ENCODE measurements at regions not wholly inside any gene's neighbourhood (a gene's known extent, or its start where the extent isn't known, plus 50 kb on each side); places are given as distances from the start of the nearest gene placed in this dataset.
"Not testable (repeated sequence)": the region's sequence is repeated elsewhere in the genome, so short reads cannot be mapped to it uniquely, and the experiment has no call there.

DNA sequence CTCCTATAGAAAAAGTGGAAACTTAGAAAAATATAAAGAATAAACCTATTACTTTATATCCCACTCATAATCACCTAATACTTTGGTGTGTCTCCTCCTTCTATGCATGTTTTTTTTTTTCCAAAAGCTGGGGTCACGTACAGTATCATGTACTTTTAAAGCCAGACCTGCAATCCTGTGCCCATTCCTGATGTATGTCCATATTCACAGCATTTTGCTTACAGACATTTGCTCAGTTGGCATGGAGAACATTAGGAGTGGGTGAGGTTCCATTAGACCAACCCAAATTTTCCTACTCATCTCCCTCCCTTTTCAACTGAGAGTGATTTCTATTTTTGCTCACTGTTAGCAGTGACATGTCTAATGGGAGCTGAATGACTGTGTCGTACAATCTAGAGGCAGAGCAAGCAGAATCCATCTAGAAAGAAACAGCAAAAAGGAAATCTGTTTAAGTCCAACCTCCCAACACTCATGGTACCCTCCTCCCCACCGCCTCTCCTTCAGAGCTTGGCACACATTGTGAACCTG, 195.6 kb upstream of the KLF3 start:
- Histone ChIP-seq H3K4me3 (ENCODE audit: low read depth, low read length) (no peak overlapping the region), H3K9ac (ENCODE audit: low read length) (no peak overlapping the region), H3K9me3 (ENCODE audit: control insufficient read depth, insufficient read depth, low read depth, low read length) (peaks cover 12% of the 10 kb centered on the region), H3K36me3 (ENCODE audit: control insufficient read depth, insufficient read depth, low read length) (no peaks in the 10 kb centered on the region), H3K27ac (ENCODE audit: low read depth, low read length) (no peak overlapping the region), H3K27me3 (ENCODE audit: control insufficient read depth, insufficient read depth, low read length) (no peaks in the 10 kb centered on the region), H3K4me1 (ENCODE audit: control insufficient read depth, insufficient read depth, low read length) (no peaks in the 10 kb centered on the region)

DNA sequence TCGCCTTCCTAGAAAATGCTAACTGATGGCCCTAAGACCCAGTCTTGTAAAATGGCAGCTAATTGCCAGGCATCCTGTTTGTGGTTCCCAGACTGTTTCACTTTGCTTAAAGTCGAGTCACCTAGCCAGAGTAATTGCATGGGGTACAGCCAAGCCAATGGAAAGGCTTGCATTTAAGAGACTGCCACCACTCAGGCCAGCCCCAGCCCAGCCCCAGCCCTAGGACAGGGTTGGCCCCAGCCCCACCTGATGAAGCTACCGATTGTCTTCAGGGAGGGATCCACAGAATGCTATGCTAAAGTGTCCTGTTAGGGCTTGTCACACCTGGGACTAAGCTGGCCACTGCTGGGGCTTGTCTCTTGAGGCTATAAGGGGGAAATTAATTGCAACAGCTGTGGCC, 194.6 kb upstream of the KLF3 start:
- H3K36me3 ChIP-seq (ENCODE audit: control insufficient read depth, insufficient read depth, low read length), result no peaks in the 10 kb centered on the region
- no peaks in the 10 kb centered on the region for H3K27me3 ChIP-seq (ENCODE audit: control insufficient read depth, insufficient read depth, low read length)
- no peak overlapping the region for H3K27ac ChIP-seq (ENCODE audit: low read depth, low read length)
- H3K9ac ChIP-seq (ENCODE audit: low read length), result no peak overlapping the region
- no peak overlapping the region for H3K4me3 ChIP-seq (ENCODE audit: low read depth, low read length)
- H3K9me3 ChIP-seq (ENCODE audit: control insufficient read depth, insufficient read depth, low read depth, low read length), result peaks cover 12% of the 10 kb centered on the region
- H3K4me1 ChIP-seq (ENCODE audit: control insufficient read depth, insufficient read depth, low read length), result no peaks in the 10 kb centered on the region

DNA sequence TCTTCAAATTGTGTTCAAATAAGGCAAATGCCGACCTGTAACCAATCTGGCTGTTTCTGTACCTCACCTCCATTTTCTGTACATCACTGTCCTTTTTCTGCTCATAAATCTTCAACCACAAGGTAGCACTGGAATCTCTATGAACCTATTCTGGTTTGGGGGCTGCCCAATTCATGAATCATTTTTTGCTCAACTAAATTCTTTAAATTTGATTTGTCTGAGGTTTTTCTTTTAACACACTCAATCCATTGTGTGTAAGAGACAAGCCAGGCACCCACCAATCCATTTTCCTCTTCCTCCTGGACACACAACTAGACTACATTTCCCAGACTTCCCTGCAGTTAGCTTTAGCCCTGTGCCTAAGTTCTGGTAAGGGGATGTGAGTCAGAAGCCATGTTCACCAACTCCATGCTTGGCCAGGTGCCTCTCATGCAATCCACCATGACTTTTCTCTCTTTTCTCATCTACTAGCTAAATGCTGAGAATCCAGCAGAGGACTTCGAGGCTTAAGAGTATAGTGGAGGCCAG, 193.2 kb upstream of the KLF3 start:
- H3K9me3 ChIP-seq (ENCODE audit: control insufficient read depth, insufficient read depth, low read depth, low read length), result peaks cover 15% of the 10 kb centered on the region

DNA sequence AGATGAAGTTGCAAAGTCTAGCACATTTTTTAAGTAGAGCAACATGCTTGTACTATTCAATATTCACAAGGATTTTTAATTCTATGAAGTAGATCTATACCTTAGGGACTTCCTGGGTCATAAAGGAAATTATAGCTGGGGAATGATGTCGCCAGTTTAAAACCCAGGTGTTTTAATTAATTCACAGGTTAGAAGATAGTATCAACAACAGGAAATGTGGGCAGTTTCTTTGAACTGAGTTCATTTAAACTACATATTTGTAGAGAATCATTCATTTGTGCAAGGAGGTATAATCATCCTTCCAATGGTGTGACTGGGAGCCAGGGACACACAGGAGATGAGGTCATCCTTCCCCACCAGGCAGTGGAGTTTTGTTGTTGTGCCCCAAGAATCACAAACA, 181.3 kb upstream of the KLF3 start:
- H3K27me3 ChIP-seq (ENCODE audit: control insufficient read depth, insufficient read depth, low read length), result no peaks in the 10 kb centered on the region
- H3K9me3 ChIP-seq (ENCODE audit: control insufficient read depth, insufficient read depth, low read depth, low read length), result no peaks in the 10 kb centered on the region
- no peaks in the 10 kb centered on the region for H3K4me1 ChIP-seq (ENCODE audit: control insufficient read depth, insufficient read depth, low read length)
- no peaks in the 10 kb centered on the region for H3K36me3 ChIP-seq (ENCODE audit: control insufficient read depth, insufficient read depth, low read length)
- no peak overlapping the region for H3K9ac ChIP-seq (ENCODE audit: low read length)
- no peak overlapping the region for H3K27ac ChIP-seq (ENCODE audit: low read depth, low read length)
- H3K4me3 ChIP-seq (ENCODE audit: low read depth, low read length), result no peak overlapping the region

More for the DNA sequence above, 193.2 kb upstream of the KLF3 start:
- no peaks in the 10 kb centered on the region for H3K4me1 ChIP-seq (ENCODE audit: control insufficient read depth, insufficient read depth, low read length)
- H3K9ac ChIP-seq (ENCODE audit: low read length), result no peak overlapping the region
- no peak overlapping the region for H3K4me3 ChIP-seq (ENCODE audit: low read depth, low read length)
- H3K27me3 ChIP-seq (ENCODE audit: control insufficient read depth, insufficient read depth, low read length), result no peaks in the 10 kb centered on the region
- no peak overlapping the region for H3K27ac ChIP-seq (ENCODE audit: low read depth, low read length)
- H3K36me3 ChIP-seq (ENCODE audit: control insufficient read depth, insufficient read depth, low read length), result no peaks in the 10 kb centered on the region

DNA sequence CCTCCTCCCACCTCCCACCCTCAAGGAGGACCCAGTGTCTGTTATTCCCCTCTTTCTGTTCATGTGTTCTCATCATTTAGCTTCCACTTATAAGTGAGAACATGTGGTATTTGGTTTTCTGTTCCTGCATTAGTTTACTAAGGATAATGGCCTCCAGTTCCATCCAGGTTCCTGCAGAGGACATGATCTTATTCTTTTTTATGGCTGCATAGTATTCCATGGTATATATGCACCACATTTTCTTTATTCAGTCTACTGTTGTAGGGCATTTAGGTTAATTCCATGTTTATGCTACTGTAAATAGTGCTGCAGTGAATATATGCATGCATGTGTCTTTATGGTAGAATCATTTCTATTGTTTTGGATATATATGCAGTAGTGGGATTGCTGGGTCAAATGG, 180.4 kb upstream of the KLF3 start:
- H3K27ac ChIP-seq (ENCODE audit: low read depth, low read length); H3K4me1 ChIP-seq (ENCODE audit: control insufficient read depth, insufficient read depth, low read length); H3K9me3 ChIP-seq (ENCODE audit: control insufficient read depth, insufficient read depth, low read depth, low read length); H3K27me3 ChIP-seq (ENCODE audit: control insufficient read depth, insufficient read depth, low read length); H3K9ac ChIP-seq (ENCODE audit: low read length); H3K4me3 ChIP-seq (ENCODE audit: low read depth, low read length); H3K36me3 ChIP-seq (ENCODE audit: control insufficient read depth, insufficient read depth, low read length): not testable (repeated sequence)

DNA sequence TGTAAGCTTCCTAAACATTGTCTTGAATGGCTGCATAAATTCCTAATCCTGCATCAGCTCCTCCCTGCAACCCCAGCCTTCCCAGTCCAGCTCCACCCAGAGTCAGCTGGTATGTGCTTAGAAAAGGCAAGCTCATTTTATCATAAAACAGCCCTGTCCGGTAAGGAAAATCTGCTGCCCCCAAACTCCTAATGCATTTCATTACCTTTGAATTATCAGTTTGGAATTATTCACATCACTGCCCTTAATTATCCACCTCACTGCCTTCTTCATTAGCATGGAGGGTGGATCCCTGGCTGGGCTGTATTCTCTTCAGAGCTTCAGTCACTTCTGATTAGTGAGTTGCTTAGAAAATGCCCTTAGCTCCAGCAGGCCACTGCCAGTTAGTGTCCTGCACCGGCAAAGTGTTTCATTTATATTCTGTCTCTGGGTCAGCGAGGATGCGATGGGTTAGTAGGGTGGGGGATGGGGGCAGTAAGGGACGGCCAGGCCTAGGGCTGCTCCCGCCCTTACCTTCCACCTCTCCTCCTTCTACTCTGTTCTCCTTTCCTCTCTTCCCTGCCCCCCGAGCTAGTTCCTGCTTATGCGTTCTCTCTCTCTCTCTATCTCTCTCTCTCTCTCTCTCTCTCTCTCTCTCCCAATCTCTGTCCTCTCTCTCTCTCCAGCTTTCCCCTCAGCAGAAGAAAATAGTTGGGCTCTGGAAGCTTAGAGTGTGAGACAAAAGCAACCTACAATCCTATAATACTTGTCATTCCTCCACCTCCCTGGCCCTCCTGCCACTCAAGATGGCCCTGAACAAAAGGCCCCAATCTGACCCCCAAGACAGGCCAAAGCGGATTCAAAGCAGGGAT, 174.8 kb upstream of the KLF3 start:
- Histone ChIP-seq H3K4me3 (ENCODE audit: low read depth, low read length) (peak overlapping the region; percentile 13), H3K9me3 (ENCODE audit: control insufficient read depth, insufficient read depth, low read depth, low read length) (no peaks in the 10 kb centered on the region), H3K4me1 (ENCODE audit: control insufficient read depth, insufficient read depth, low read length) (peaks cover 19% of the 10 kb centered on the region), H3K27me3 (ENCODE audit: control insufficient read depth, insufficient read depth, low read length) (no peaks in the 10 kb centered on the region), H3K27ac (ENCODE audit: low read depth, low read length) (peak overlapping the region; percentile 12; the same call in 1 of the 2 replicates), H3K36me3 (ENCODE audit: control insufficient read depth, insufficient read depth, low read length) (no peaks in the 10 kb centered on the region), H3K9ac (ENCODE audit: low read length) (no peak overlapping the region)

DNA sequence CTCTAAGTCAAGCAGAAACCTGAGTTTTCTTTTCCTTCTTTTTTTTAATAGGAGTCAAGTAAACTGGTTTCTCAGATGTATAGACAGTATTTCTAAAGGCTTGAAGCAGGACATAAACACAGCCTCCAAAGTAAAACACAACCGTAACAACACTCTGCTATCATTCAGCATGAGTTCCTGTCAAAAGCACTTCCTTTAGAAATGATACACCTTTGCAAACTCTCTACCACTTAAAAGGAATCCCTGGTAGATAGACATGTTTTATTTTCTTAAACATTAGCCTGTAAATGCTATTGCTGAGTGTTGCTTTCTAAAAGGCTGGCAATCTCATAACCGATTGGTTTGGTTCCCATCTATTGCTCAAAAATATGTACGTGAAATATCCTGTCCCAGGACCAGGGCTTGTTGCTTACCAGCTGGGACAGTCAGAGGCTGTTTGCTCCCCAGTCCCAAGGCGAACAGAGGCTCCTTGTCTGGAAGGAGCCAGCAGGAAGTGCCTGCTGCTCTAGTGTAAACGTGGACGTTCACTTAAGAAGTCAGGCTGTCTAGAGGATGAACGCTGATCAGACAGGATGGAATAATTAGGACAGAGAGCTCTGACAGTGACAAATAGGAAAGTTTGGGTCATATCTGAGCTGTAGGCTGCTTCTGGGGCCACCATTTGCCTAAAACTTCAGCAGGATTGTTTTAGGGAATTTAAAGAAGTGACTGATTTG, 173.9 kb upstream of the KLF3 start:
- Histone ChIP-seq H3K4me1 (ENCODE audit: control insufficient read depth, insufficient read depth, low read length) (peaks cover 19% of the 10 kb centered on the region), H3K4me3 (ENCODE audit: low read depth, low read length) (no peak overlapping the region), H3K9ac (ENCODE audit: low read length) (no peak overlapping the region), H3K27me3 (ENCODE audit: control insufficient read depth, insufficient read depth, low read length) (no peaks in the 10 kb centered on the region), H3K9me3 (ENCODE audit: control insufficient read depth, insufficient read depth, low read depth, low read length) (no peaks in the 10 kb centered on the region), H3K27ac (ENCODE audit: low read depth, low read length) (no peak overlapping the region), H3K36me3 (ENCODE audit: control insufficient read depth, insufficient read depth, low read length) (no peaks in the 10 kb centered on the region)

DNA sequence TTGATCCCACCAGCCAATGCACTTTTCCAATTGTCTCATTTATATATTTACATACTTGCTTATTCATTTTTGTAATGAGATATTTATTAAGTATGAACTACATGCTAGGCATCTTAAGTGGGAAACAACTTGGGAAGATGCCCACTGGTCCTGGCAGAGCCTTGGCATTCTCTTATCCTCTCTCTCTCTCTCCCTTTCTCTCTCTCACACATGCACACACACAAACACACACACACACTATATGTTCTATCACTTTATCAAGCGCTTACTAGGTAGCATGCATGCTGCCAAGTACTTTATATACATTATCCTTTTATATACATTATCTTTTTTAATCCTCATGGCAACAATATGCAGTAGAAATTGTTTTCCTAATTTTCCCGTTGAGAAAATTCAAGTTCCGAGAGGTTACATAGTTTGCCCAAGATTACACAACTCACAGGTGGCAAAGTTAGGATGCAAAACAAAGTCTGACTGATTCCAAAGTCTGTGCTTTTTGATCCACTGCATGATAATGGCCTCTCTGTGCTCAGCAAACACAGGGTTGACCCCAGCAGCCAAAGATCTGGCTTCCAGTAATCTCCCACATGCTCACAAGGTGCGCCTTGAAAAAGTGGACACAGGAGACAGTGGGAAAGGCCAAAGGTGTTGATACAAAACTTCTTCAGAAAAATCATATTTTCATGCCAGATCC, 173.1 kb upstream of the KLF3 start:
- Histone ChIP-seq H3K27me3 (ENCODE audit: control insufficient read depth, insufficient read depth, low read length) (no peaks in the 10 kb centered on the region), H3K36me3 (ENCODE audit: control insufficient read depth, insufficient read depth, low read length) (no peaks in the 10 kb centered on the region), H3K9ac (ENCODE audit: low read length) (no peak overlapping the region), H3K4me1 (ENCODE audit: control insufficient read depth, insufficient read depth, low read length) (peaks cover 19% of the 10 kb centered on the region), H3K9me3 (ENCODE audit: control insufficient read depth, insufficient read depth, low read depth, low read length) (no peaks in the 10 kb centered on the region), H3K4me3 (ENCODE audit: low read depth, low read length) (no peak overlapping the region), H3K27ac (ENCODE audit: low read depth, low read length) (no peak overlapping the region)

DNA sequence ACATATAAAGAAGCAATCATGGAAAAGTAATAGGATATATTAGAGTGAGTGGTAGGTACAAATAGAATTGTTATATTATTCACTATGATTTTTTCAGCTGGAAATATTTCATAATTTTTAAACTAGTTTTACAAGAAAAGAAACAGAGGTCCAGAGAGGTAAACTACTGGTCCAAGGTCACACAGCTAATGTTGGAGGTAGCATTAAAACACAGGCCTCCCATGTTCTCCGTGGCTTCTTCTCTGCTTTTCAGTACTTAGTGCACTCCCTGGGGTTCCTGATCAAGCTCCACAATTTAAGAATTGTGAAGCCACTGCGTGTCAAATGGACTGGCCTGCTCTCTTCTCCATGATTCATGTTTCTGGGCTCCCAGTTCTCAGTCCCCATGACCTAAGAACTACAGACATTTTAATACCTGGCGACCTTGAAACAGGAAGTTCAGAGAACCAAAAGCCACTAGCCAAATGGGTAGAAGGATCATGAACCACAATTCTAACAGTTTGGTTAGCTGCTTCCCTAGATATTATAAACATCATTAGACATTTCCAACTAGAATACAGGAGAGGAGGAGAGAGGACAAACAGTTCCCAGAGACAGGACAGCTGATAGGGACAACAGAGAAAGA, 172.0 kb upstream of the KLF3 start:
- Histone ChIP-seq H3K36me3 (ENCODE audit: control insufficient read depth, insufficient read depth, low read length) (no peaks in the 10 kb centered on the region), H3K9ac (ENCODE audit: low read length) (no peak overlapping the region), H3K27ac (ENCODE audit: low read depth, low read length) (no peak overlapping the region), H3K9me3 (ENCODE audit: control insufficient read depth, insufficient read depth, low read depth, low read length) (no peaks in the 10 kb centered on the region), H3K4me1 (ENCODE audit: control insufficient read depth, insufficient read depth, low read length) (peaks cover 19% of the 10 kb centered on the region), H3K4me3 (ENCODE audit: low read depth, low read length) (no peak overlapping the region), H3K27me3 (ENCODE audit: control insufficient read depth, insufficient read depth, low read length) (no peaks in the 10 kb centered on the region)

DNA sequence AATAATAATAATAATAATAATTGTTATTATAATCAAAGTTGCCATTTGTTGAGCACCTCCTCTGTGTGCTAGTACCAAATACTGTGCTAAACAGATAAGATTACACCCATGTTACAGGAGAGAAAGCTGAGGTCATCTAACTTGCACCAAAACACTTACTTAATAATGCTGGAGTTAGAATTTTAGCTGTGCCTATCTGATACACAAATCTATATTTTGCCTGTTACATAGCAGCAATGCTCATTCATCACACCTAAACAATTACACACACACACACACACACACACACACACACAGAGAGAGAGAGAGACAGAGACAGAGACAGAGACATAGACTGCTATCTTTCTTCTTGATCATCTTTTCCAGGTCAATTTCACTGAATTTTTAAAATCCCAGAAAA, 170.9 kb upstream of the KLF3 start:
- Histone ChIP-seq H3K36me3 (ENCODE audit: control insufficient read depth, insufficient read depth, low read length) (no peaks in the 10 kb centered on the region), H3K9me3 (ENCODE audit: control insufficient read depth, insufficient read depth, low read depth, low read length) (no peaks in the 10 kb centered on the region), H3K9ac (ENCODE audit: low read length) (no peak overlapping the region), H3K4me3 (ENCODE audit: low read depth, low read length) (no peak overlapping the region), H3K4me1 (ENCODE audit: control insufficient read depth, insufficient read depth, low read length) (peaks cover 19% of the 10 kb centered on the region), H3K27me3 (ENCODE audit: control insufficient read depth, insufficient read depth, low read length) (no peaks in the 10 kb centered on the region), H3K27ac (ENCODE audit: low read depth, low read length) (no peak overlapping the region)

Measured in HUES6 (cell line).